Ishikawa (cell line): ENCODE measurements at regions not wholly inside any gene's neighbourhood (a gene's known extent, or its start where the extent isn't known, plus 50 kb on each side); places are given as distances from the start of the nearest gene placed in this dataset.

ENCODE experiments used
- CREB1 ChIP-seq: IDR thresholded peaks from 2 replicates; pipeline ENCODE4 v1.6.1; 2012; ENCODE audit warnings: low read depth
- EGR1 ChIP-seq: IDR thresholded peaks from 2 replicates; pipeline ENCODE4 v1.6.1; 2012
- EP300 ChIP-seq: IDR thresholded peaks from 2 replicates; pipeline ENCODE4 v1.6.1; 2012; ENCODE audit warnings: borderline replicate concordance
- FOXM1 ChIP-seq: IDR thresholded peaks from 2 replicates; pipeline ENCODE4 v1.6.1; 2012; ENCODE audit warnings: low read depth, borderline replicate concordance
- RAD21 ChIP-seq: IDR thresholded peaks from 2 replicates; pipeline ENCODE4 v1.6.1; 2012; ENCODE audit warnings: low read depth
- TCF12 ChIP-seq: IDR thresholded peaks from 2 replicates; pipeline ENCODE4 v1.6.1; 2012; ENCODE audit warnings: low read depth
- YY1 ChIP-seq: IDR thresholded peaks from 2 replicates; pipeline ENCODE4 v1.6.1; 2012; ENCODE audit warnings: low read depth
- ZBTB7A ChIP-seq: IDR thresholded peaks from 2 replicates; pipeline ENCODE4 v1.6.1; 2012; ENCODE audit warnings: low read depth
- TF ChIP-seq, protein P1 (sequence below): IDR thresholded peaks from 2 replicates; pipeline ENCODE4 v1.6.1; 2012
- TF ChIP-seq, protein P2 (sequence below): IDR thresholded peaks from 2 replicates; pipeline ENCODE4 v1.6.1; 2012
- TF ChIP-seq, protein P3 (sequence below): IDR thresholded peaks from 2 replicates; pipeline ENCODE4 v1.6.1; 2012; ENCODE audit warnings: low read depth, mild to moderate bottlenecking

DNA sequence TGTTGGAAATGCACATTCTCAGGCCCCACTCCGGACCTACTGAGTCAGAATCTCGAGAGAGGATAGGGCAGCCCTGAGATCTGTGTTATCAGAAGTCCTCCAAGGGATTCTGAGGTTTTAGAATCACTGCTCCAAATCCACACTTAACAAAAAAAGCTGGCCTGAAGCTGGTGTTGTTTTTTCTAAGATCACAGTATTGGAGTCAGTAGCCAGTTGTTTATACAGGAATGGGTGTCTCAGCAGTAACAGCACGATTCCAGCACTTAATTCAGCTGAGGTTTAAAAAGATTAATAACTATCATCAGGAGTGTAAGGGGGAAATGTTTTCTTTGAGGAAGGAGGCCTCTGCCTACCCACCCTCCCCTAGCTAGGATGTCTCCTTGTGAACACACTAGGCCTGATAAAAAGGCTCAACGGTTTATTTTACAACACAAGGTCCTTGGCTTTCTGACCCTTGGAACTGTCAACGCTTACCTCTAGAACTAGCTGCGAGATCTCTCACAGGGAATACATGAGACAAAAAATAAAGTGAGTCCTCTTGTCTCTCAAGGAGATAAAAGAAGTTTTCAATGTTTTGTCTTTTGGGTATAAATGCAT is 505.4 kb downstream of the CD83 start:
- no peak for TF ChIP-seq YY1
- TF ChIP-seq EP300 = no peak
- TF ChIP-seq, protein P1, sequence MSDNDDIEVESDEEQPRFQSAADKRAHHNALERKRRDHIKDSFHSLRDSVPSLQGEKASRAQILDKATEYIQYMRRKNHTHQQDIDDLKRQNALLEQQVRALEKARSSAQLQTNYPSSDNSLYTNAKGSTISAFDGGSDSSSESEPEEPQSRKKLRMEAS = no peak
- no peak for TF ChIP-seq RAD21
- no peak for TF ChIP-seq TCF12
- TF ChIP-seq, protein P2, sequence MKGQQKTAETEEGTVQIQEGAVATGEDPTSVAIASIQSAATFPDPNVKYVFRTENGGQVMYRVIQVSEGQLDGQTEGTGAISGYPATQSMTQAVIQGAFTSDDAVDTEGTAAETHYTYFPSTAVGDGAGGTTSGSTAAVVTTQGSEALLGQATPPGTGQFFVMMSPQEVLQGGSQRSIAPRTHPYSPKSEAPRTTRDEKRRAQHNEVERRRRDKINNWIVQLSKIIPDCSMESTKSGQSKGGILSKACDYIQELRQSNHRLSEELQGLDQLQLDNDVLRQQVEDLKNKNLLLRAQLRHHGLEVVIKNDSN = no peak
- TF ChIP-seq CREB1 = no peak
- no peak for TF ChIP-seq FOXM1
- no peak for TF ChIP-seq EGR1
- TF ChIP-seq, protein P3, sequence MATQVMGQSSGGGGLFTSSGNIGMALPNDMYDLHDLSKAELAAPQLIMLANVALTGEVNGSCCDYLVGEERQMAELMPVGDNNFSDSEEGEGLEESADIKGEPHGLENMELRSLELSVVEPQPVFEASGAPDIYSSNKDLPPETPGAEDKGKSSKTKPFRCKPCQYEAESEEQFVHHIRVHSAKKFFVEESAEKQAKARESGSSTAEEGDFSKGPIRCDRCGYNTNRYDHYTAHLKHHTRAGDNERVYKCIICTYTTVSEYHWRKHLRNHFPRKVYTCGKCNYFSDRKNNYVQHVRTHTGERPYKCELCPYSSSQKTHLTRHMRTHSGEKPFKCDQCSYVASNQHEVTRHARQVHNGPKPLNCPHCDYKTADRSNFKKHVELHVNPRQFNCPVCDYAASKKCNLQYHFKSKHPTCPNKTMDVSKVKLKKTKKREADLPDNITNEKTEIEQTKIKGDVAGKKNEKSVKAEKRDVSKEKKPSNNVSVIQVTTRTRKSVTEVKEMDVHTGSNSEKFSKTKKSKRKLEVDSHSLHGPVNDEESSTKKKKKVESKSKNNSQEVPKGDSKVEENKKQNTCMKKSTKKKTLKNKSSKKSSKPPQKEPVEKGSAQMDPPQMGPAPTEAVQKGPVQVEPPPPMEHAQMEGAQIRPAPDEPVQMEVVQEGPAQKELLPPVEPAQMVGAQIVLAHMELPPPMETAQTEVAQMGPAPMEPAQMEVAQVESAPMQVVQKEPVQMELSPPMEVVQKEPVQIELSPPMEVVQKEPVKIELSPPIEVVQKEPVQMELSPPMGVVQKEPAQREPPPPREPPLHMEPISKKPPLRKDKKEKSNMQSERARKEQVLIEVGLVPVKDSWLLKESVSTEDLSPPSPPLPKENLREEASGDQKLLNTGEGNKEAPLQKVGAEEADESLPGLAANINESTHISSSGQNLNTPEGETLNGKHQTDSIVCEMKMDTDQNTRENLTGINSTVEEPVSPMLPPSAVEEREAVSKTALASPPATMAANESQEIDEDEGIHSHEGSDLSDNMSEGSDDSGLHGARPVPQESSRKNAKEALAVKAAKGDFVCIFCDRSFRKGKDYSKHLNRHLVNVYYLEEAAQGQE = no peak
- TF ChIP-seq ZBTB7A = no peak
